ENCODE measurements at regions not wholly inside any gene's neighbourhood (a gene's known extent, or its start where the extent isn't known, plus 50 kb on each side); places are given as distances from the start of the nearest gene placed in this dataset.

DNA sequence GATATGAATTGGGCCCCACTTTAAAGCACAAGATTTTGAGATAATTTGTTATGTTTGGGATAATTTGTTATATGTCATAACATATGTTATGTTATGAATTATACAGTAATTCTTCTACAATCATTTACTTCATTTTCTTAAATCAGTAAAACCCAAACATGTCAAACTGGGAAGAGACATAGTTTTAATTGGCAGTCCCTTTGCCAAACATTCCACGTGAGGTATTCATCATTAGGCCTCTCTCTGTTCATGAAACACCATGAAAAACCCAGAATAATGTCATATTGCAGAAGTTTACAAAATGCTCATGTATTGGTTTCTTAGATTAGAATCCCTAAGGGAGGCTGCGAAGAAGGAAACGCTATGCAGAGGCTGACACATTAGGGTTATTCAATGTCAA, 89.4 kb upstream of the PDE10A start:
- Histone ChIP-seq H4K20me1 (ENCODE audit: insufficient read depth, low read length) (no peaks in the 10 kb centered on the region), H3K4me2 (ENCODE audit: insufficient read depth, low read length) (no peak overlapping the region), H3K4me1 (ENCODE audit: insufficient read depth, low read length) (no peaks in the 10 kb centered on the region), H3K9me3 (ENCODE audit: low read depth, low read length) (no peaks in the 10 kb centered on the region), H3K27me3 (ENCODE audit: insufficient read depth, low read length) (no peaks in the 10 kb centered on the region), H2AFZ (ENCODE audit: low read length) (no peak overlapping the region), H3K27ac (ENCODE audit: low read depth, low read length) (no peak overlapping the region), H3K4me3 (ENCODE audit: insufficient read depth, low read length) (no peak overlapping the region), H3K36me3 (ENCODE audit: insufficient read depth, low read length) (no peaks in the 10 kb centered on the region), H3K79me2 (ENCODE audit: insufficient read depth, low read length) (no peaks in the 10 kb centered on the region)
- no peak for DNase-seq (ENCODE audit: insufficient read length, low spot score, missing footprints)
- TF ChIP-seq, protein P1, sequence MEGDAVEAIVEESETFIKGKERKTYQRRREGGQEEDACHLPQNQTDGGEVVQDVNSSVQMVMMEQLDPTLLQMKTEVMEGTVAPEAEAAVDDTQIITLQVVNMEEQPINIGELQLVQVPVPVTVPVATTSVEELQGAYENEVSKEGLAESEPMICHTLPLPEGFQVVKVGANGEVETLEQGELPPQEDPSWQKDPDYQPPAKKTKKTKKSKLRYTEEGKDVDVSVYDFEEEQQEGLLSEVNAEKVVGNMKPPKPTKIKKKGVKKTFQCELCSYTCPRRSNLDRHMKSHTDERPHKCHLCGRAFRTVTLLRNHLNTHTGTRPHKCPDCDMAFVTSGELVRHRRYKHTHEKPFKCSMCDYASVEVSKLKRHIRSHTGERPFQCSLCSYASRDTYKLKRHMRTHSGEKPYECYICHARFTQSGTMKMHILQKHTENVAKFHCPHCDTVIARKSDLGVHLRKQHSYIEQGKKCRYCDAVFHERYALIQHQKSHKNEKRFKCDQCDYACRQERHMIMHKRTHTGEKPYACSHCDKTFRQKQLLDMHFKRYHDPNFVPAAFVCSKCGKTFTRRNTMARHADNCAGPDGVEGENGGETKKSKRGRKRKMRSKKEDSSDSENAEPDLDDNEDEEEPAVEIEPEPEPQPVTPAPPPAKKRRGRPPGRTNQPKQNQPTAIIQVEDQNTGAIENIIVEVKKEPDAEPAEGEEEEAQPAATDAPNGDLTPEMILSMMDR (IDR thresholded peaks at IDR 0.05; ENCODE audit: extremely low read depth, low read depth, low read length), result no peak

DNA sequence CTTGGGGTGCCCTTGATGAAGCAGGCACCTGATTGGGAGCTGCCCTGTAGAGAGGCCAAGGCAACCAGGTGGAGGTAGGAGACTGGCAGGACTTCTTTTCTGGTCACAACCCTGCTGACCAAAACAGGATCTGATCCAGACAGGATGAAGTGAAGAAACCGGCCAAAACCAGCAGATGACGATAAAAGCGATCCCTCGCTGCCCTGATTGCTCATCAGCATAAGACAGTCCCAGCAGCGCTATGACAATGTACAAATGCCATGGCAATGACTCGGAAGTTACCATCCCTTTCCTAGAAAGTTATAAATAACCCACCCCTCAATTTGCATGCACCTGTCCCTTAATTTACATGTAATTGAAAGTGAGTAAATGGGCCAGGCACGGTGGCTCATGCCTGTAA, 88.4 kb upstream of the PDE10A start:
- Histone ChIP-seq H3K4me3 (ENCODE audit: insufficient read depth, low read length) (no peak overlapping the region), H3K9me3 (ENCODE audit: low read depth, low read length) (no peaks in the 10 kb centered on the region), H3K27ac (ENCODE audit: low read depth, low read length) (no peak overlapping the region), H3K4me2 (ENCODE audit: insufficient read depth, low read length) (no peak overlapping the region), H3K27me3 (ENCODE audit: insufficient read depth, low read length) (no peaks in the 10 kb centered on the region), H2AFZ (ENCODE audit: low read length) (no peak overlapping the region), H3K4me1 (ENCODE audit: insufficient read depth, low read length) (no peaks in the 10 kb centered on the region), H4K20me1 (ENCODE audit: insufficient read depth, low read length) (no peaks in the 10 kb centered on the region), H3K36me3 (ENCODE audit: insufficient read depth, low read length) (no peaks in the 10 kb centered on the region), H3K79me2 (ENCODE audit: insufficient read depth, low read length) (no peaks in the 10 kb centered on the region)
- TF ChIP-seq, protein P1 (IDR thresholded peaks at IDR 0.05; ENCODE audit: extremely low read depth, low read depth, low read length), result no peak
- no peak for DNase-seq (ENCODE audit: insufficient read length, low spot score, missing footprints)

DNA sequence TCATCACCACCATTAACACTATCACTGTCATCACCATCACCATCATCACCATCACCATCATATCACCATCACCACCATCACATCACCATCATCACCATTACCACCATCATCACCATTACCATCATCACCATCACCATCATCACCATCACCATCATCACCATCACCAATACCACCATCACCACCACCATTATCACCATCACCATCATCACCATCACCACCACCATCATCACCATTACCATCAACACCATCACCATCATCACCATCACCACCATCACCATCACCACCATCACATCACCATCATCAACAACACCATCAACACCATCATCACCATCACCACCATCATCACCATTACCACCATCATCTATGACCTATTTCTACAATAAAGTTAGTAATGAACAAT, 86.1 kb upstream of the PDE10A start:
- H3K4me1 ChIP-seq (ENCODE audit: insufficient read depth, low read length), result no peaks in the 10 kb centered on the region
- H3K36me3 ChIP-seq (ENCODE audit: insufficient read depth, low read length), result no peaks in the 10 kb centered on the region
- no peak overlapping the region for H3K4me2 ChIP-seq (ENCODE audit: insufficient read depth, low read length)
- no peaks in the 10 kb centered on the region for H3K9me3 ChIP-seq (ENCODE audit: low read depth, low read length)
- H3K27me3 ChIP-seq (ENCODE audit: insufficient read depth, low read length), result no peaks in the 10 kb centered on the region
- DNase-seq (ENCODE audit: insufficient read length, low spot score, missing footprints), result no peak
- H3K27ac ChIP-seq (ENCODE audit: low read depth, low read length), result no peak overlapping the region
- no peak overlapping the region for H2AFZ ChIP-seq (ENCODE audit: low read length)
- H3K4me3 ChIP-seq (ENCODE audit: insufficient read depth, low read length), result no peak overlapping the region
- no peaks in the 10 kb centered on the region for H3K79me2 ChIP-seq (ENCODE audit: insufficient read depth, low read length)
- no peaks in the 10 kb centered on the region for H4K20me1 ChIP-seq (ENCODE audit: insufficient read depth, low read length)
- TF ChIP-seq, protein P1 (IDR thresholded peaks at IDR 0.05; ENCODE audit: extremely low read depth, low read depth, low read length), result no peak

DNA sequence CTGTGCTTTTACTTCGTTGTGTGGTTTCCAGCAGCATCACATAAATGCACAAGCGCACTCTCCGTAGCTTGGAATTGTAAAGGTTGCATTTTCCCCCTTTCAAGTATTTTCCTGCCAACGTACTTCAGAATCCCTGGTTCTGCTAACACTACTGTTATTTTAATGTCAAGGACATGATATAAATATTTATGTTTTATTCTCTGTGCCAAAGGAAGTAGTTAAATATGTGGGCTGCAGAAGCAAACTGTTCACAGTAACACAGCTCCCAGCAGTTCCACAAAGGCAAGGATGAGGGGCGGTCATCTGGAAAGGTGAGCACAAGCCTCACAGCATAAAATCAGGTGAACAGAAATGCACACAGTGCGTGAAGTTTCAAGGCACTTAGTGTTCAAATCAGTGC, 85.3 kb upstream of the PDE10A start:
- no peak overlapping the region for H2AFZ ChIP-seq (ENCODE audit: low read length)
- no peak overlapping the region for H3K4me2 ChIP-seq (ENCODE audit: insufficient read depth, low read length)
- H3K27me3 ChIP-seq (ENCODE audit: insufficient read depth, low read length), result no peaks in the 10 kb centered on the region

More for the DNA sequence above, 85.3 kb upstream of the PDE10A start:
- no peaks in the 10 kb centered on the region for H3K4me1 ChIP-seq (ENCODE audit: insufficient read depth, low read length)
- no peaks in the 10 kb centered on the region for H3K9me3 ChIP-seq (ENCODE audit: low read depth, low read length)
- H3K27ac ChIP-seq (ENCODE audit: low read depth, low read length), result no peak overlapping the region
- no peak for DNase-seq (ENCODE audit: insufficient read length, low spot score, missing footprints)
- no peaks in the 10 kb centered on the region for H3K36me3 ChIP-seq (ENCODE audit: insufficient read depth, low read length)
- H4K20me1 ChIP-seq (ENCODE audit: insufficient read depth, low read length), result no peaks in the 10 kb centered on the region
- TF ChIP-seq, protein P1 (IDR thresholded peaks at IDR 0.05; ENCODE audit: extremely low read depth, low read depth, low read length), result no peak
- H3K79me2 ChIP-seq (ENCODE audit: insufficient read depth, low read length), result no peaks in the 10 kb centered on the region
- no peak overlapping the region for H3K4me3 ChIP-seq (ENCODE audit: insufficient read depth, low read length)

Measured in osteoblast (primary cell).